ENCODE measurements at regions not wholly inside any gene's neighbourhood (a gene's known extent, or its start where the extent isn't known, plus 50 kb on each side); places are given as distances from the start of the nearest gene placed in this dataset.
"Not testable (repeated sequence)": the region's sequence is repeated elsewhere in the genome, so short reads cannot be mapped to it uniquely, and the experiment has no call there.

- H3K9me3 ChIP-seq (ENCODE audit: control insufficient read depth, insufficient read depth, low read length), result peaks cover 44% of the 10 kb centered on the region
- not testable (repeated sequence) for H3K4me3 ChIP-seq (ENCODE audit: low read depth, low read length); H3K4me1 ChIP-seq (ENCODE audit: control insufficient read depth, insufficient read depth, low read length); H3K36me3 ChIP-seq (ENCODE audit: control insufficient read depth, insufficient read depth, low read length); H3K9ac ChIP-seq (ENCODE audit: low read depth, low read length); H3K27me3 ChIP-seq (ENCODE audit: control insufficient read depth, insufficient read depth, low read length)
Measured at GRCh38 chr2:89840781-89841475, 1149.5 kb downstream of the RPIA start.

GRCh38 chr2:89841476-89841840 is 1150.0 kb downstream of the RPIA start:
- Histone ChIP-seq H3K4me3 (ENCODE audit: low read depth, low read length) (no peak overlapping the region), H3K27me3 (ENCODE audit: control insufficient read depth, insufficient read depth, low read length) (no peaks in the 10 kb centered on the region), H3K9ac (ENCODE audit: low read depth, low read length) (no peak overlapping the region), H3K36me3 (ENCODE audit: control insufficient read depth, insufficient read depth, low read length) (no peaks in the 10 kb centered on the region), H3K4me1 (ENCODE audit: control insufficient read depth, insufficient read depth, low read length) (no peaks in the 10 kb centered on the region), H3K9me3 (ENCODE audit: control insufficient read depth, insufficient read depth, low read length) (peaks cover 46% of the 10 kb centered on the region)

- Histone ChIP-seq H3K4me3 (ENCODE audit: low read depth, low read length) (no peak overlapping the region), H3K4me1 (ENCODE audit: control insufficient read depth, insufficient read depth, low read length) (no peaks in the 10 kb centered on the region), H3K36me3 (ENCODE audit: control insufficient read depth, insufficient read depth, low read length) (no peaks in the 10 kb centered on the region), H3K27me3 (ENCODE audit: control insufficient read depth, insufficient read depth, low read length) (no peaks in the 10 kb centered on the region), H3K9ac (ENCODE audit: low read depth, low read length) (no peak overlapping the region), H3K9me3 (ENCODE audit: control insufficient read depth, insufficient read depth, low read length) (peaks cover 49% of the 10 kb centered on the region)
Measured at GRCh38 chr2:89842180-89842908, 1150.9 kb downstream of the RPIA start.

GRCh38 chr2:89844221-89844943 is 1152.9 kb downstream of the RPIA start:
- peaks cover 61% of the 10 kb centered on the region for H3K9me3 ChIP-seq (ENCODE audit: control insufficient read depth, insufficient read depth, low read length)
- no peaks in the 10 kb centered on the region for H3K36me3 ChIP-seq (ENCODE audit: control insufficient read depth, insufficient read depth, low read length)
- no peaks in the 10 kb centered on the region for H3K27me3 ChIP-seq (ENCODE audit: control insufficient read depth, insufficient read depth, low read length)
- H3K4me3 ChIP-seq (ENCODE audit: low read depth, low read length), result no peak overlapping the region
- no peaks in the 10 kb centered on the region for H3K4me1 ChIP-seq (ENCODE audit: control insufficient read depth, insufficient read depth, low read length)
- H3K9ac ChIP-seq (ENCODE audit: low read depth, low read length), result no peak overlapping the region

- Histone ChIP-seq H3K36me3 (ENCODE audit: control insufficient read depth, insufficient read depth, low read length) (no peaks in the 10 kb centered on the region), H3K27me3 (ENCODE audit: control insufficient read depth, insufficient read depth, low read length) (no peaks in the 10 kb centered on the region), H3K4me3 (ENCODE audit: low read depth, low read length) (no peak overlapping the region), H3K4me1 (ENCODE audit: control insufficient read depth, insufficient read depth, low read length) (no peaks in the 10 kb centered on the region), H3K9ac (ENCODE audit: low read depth, low read length) (no peak overlapping the region), H3K9me3 (ENCODE audit: control insufficient read depth, insufficient read depth, low read length) (peaks cover 53% of the 10 kb centered on the region)
Measured at GRCh38 chr2:89845532-89845931, 1154.1 kb downstream of the RPIA start.

- Histone ChIP-seq H3K4me1 (ENCODE audit: control insufficient read depth, insufficient read depth, low read length) (no peaks in the 10 kb centered on the region), H3K9ac (ENCODE audit: low read depth, low read length) (no peak overlapping the region), H3K27me3 (ENCODE audit: control insufficient read depth, insufficient read depth, low read length) (no peaks in the 10 kb centered on the region), H3K36me3 (ENCODE audit: control insufficient read depth, insufficient read depth, low read length) (no peaks in the 10 kb centered on the region), H3K9me3 (ENCODE audit: control insufficient read depth, insufficient read depth, low read length) (peaks cover 45% of the 10 kb centered on the region), H3K4me3 (ENCODE audit: low read depth, low read length) (no peak overlapping the region)
Measured at GRCh38 chr2:89848114-89848513, 1156.6 kb downstream of the RPIA start.

- no peaks in the 10 kb centered on the region for H3K4me1 ChIP-seq (ENCODE audit: control insufficient read depth, insufficient read depth, low read length)
- peaks cover 42% of the 10 kb centered on the region for H3K9me3 ChIP-seq (ENCODE audit: control insufficient read depth, insufficient read depth, low read length)
- no peaks in the 10 kb centered on the region for H3K27me3 ChIP-seq (ENCODE audit: control insufficient read depth, insufficient read depth, low read length)
- H3K36me3 ChIP-seq (ENCODE audit: control insufficient read depth, insufficient read depth, low read length), result no peaks in the 10 kb centered on the region
- no peak overlapping the region for H3K9ac ChIP-seq (ENCODE audit: low read depth, low read length)
- H3K4me3 ChIP-seq (ENCODE audit: low read depth, low read length), result no peak overlapping the region
Measured at GRCh38 chr2:89848763-89849368, 1157.4 kb downstream of the RPIA start.

- Histone ChIP-seq H3K4me3 (ENCODE audit: low read depth, low read length) (no peak overlapping the region), H3K36me3 (ENCODE audit: control insufficient read depth, insufficient read depth, low read length) (no peaks in the 10 kb centered on the region), H3K9ac (ENCODE audit: low read depth, low read length) (no peak overlapping the region), H3K9me3 (ENCODE audit: control insufficient read depth, insufficient read depth, low read length) (peaks cover 33% of the 10 kb centered on the region), H3K4me1 (ENCODE audit: control insufficient read depth, insufficient read depth, low read length) (no peaks in the 10 kb centered on the region), H3K27me3 (ENCODE audit: control insufficient read depth, insufficient read depth, low read length) (no peaks in the 10 kb centered on the region)
Measured at GRCh38 chr2:89849731-89850130, 1158.3 kb downstream of the RPIA start.

- H3K9ac ChIP-seq (ENCODE audit: low read depth, low read length), result no peak overlapping the region
- H3K36me3 ChIP-seq (ENCODE audit: control insufficient read depth, insufficient read depth, low read length), result no peaks in the 10 kb centered on the region
- H3K4me3 ChIP-seq (ENCODE audit: low read depth, low read length), result no peak overlapping the region
- H3K9me3 ChIP-seq (ENCODE audit: control insufficient read depth, insufficient read depth, low read length), result peaks cover 30% of the 10 kb centered on the region
- no peaks in the 10 kb centered on the region for H3K4me1 ChIP-seq (ENCODE audit: control insufficient read depth, insufficient read depth, low read length)
- H3K27me3 ChIP-seq (ENCODE audit: control insufficient read depth, insufficient read depth, low read length), result no peaks in the 10 kb centered on the region
Measured at GRCh38 chr2:89850481-89850880, 1159.0 kb downstream of the RPIA start.

GRCh38 chr2:89850881-89851582 is 1159.6 kb downstream of the RPIA start:
- no peaks in the 10 kb centered on the region for H3K4me1 ChIP-seq (ENCODE audit: control insufficient read depth, insufficient read depth, low read length)
- H3K9me3 ChIP-seq (ENCODE audit: control insufficient read depth, insufficient read depth, low read length), result peaks cover 24% of the 10 kb centered on the region
- no peak overlapping the region for H3K4me3 ChIP-seq (ENCODE audit: low read depth, low read length)
- H3K9ac ChIP-seq (ENCODE audit: low read depth, low read length), result no peak overlapping the region
- H3K27me3 ChIP-seq (ENCODE audit: control insufficient read depth, insufficient read depth, low read length), result no peaks in the 10 kb centered on the region
- H3K36me3 ChIP-seq (ENCODE audit: control insufficient read depth, insufficient read depth, low read length), result no peaks in the 10 kb centered on the region

- Histone ChIP-seq H3K9ac (ENCODE audit: low read depth, low read length) (no peak overlapping the region), H3K36me3 (ENCODE audit: control insufficient read depth, insufficient read depth, low read length) (no peaks in the 10 kb centered on the region), H3K27me3 (ENCODE audit: control insufficient read depth, insufficient read depth, low read length) (no peaks in the 10 kb centered on the region), H3K4me3 (ENCODE audit: low read depth, low read length) (no peak overlapping the region), H3K9me3 (ENCODE audit: control insufficient read depth, insufficient read depth, low read length) (peaks cover 23% of the 10 kb centered on the region), H3K4me1 (ENCODE audit: control insufficient read depth, insufficient read depth, low read length) (no peaks in the 10 kb centered on the region)
Measured at GRCh38 chr2:89851583-89851905, 1160.1 kb downstream of the RPIA start.

Data from iPS-15b (cell line).